GM19099 (cell line): ENCODE measurements at regions not wholly inside any gene's neighbourhood (a gene's known extent, or its start where the extent isn't known, plus 50 kb on each side); places are given as distances from the start of the nearest gene placed in this dataset.

Experiments
- POLR2A ChIP-seq: IDR thresholded peaks from 3 replicates; pipeline ENCODE4 v1.6.1; 2011; ENCODE audit warnings: low read depth; ENCODE audit not compliant: insufficient read length; ENCODE audit errors: extremely low read depth

GRCh38 chr2:43080571-43081021 lies 145.8 kb downstream of the ZFP36L2 start:
- no peak for TF ChIP-seq POLR2A

- no peak for TF ChIP-seq POLR2A
Observed at GRCh38 chr2:43078781-43079755, 147.3 kb downstream of the ZFP36L2 start.

GRCh38 chr2:43078301-43078700 lies 148.1 kb downstream of the ZFP36L2 start:
- no peak for TF ChIP-seq POLR2A

DNA sequence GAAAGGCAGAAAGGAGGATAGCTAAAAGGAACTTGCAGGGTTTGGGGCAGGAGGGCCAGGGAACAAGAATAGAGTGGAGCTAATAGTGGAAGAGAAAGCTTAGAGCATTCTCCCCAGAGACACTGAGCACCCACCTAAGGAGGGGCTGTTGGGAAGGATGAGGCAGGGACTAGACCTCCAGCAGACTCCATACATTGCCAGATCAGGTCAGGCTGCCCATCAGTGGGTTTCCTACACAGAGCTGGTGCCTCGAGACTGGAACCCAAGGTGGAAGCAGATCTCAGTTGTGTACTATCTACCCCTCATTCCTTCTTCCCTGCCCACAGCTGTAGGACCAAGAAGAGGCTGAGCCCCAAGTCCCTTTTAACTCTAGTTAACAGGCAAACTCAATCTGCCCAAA lies 148.5 kb downstream of the ZFP36L2 start:
- no peak for TF ChIP-seq POLR2A

- TF ChIP-seq POLR2A: no peak
Observed at GRCh38 chr2:43076676-43077075, 149.7 kb downstream of the ZFP36L2 start.

GRCh38 chr2:43075811-43076585 lies 150.4 kb downstream of the ZFP36L2 start:
- TF ChIP-seq POLR2A: no peak

- no peak for TF ChIP-seq POLR2A
Observed at GRCh38 chr2:43075054-43075593, 151.3 kb downstream of the ZFP36L2 start.

DNA sequence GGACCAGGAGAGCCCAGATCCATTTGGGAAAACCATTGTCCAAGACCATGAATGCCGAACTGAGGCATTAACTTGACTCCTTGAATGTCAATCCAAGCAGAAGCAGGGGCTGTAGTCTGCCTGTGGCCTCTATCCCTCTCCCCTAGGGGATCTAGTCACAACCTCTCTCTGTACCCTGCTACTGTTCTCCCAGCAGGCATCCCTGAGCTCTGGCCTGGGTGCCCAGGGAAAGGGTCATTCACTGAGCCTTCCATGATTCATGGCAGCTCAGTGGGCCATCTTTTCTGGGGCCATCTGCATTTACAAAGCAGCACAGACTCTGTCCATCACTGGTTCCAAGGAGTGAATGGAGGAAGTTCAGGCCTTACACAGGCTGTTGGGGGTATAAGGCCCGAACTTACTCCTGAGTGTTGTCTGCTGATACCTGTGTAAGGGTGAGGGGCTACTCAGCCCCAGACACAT lies 151.8 kb downstream of the ZFP36L2 start:
- no peak for TF ChIP-seq POLR2A

DNA sequence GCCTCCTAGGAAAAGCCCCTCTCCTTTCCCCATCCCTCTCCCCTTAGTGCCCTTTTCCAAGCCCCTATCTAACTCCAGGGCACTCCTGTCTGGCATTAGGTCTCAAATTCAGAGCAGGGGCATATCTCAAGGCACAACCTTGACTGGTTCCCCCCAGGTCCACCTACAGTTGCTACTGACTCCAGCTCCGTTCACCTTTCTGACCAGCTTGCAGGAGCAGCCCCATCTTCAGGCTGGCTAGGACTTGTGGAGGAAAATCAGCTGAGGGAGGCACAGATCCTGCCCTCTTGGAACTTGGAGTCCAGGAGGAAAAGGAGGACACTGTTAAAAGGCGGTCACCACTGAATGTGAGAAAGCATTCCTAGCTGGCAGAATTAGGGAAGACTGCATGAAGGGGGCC lies 152.4 kb downstream of the ZFP36L2 start:
- TF ChIP-seq POLR2A: no peak

GRCh38 chr2:43073401-43073825 lies 153.0 kb downstream of the ZFP36L2 start:
- no peak for TF ChIP-seq POLR2A

DNA sequence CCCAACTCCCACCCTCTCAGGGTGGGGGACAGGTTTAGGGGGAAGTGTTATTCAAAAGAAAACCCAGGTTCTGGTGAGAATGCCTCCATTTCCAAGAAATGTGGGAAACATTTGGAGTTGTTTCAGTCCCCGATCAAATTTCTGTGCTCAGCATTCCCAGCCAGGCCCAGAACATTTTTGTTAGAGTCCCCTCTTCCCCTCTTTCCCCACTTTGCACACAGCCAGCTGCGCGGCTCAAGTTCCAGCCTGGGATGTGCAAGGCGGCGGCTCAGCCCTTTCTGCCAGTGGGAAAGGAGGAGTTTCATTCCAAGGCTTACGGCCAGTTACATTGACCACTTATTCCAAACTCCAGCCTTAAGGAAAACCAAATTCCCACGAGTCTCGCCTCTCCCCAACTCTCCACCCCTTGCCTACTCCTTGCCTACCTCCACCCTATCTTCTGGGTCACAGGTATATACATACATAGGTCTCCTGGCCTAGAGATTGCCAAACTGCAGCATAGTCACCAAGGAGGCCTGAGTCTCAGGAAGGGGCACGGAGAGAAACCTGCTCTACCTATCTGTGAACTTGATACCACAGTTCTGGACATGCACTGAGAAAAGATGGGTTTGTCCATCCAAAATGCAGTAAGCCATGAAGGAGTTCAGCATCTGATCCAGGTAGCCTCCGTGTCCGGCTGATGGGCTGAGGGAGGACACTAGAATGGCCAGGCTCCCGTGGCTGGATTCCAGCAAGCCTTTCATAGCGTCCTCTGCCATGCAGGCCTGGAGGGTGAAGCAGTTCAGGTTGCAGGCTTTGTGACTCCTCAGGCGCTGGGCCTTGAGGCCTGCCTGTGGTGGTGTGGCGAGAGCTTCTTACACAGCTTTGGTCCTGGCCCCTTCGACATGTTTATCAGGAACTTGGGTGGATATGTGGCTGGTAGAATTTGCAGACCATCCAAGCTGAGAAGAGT lies 154.5 kb downstream of the ZFP36L2 start:
- TF ChIP-seq POLR2A: no peak

DNA sequence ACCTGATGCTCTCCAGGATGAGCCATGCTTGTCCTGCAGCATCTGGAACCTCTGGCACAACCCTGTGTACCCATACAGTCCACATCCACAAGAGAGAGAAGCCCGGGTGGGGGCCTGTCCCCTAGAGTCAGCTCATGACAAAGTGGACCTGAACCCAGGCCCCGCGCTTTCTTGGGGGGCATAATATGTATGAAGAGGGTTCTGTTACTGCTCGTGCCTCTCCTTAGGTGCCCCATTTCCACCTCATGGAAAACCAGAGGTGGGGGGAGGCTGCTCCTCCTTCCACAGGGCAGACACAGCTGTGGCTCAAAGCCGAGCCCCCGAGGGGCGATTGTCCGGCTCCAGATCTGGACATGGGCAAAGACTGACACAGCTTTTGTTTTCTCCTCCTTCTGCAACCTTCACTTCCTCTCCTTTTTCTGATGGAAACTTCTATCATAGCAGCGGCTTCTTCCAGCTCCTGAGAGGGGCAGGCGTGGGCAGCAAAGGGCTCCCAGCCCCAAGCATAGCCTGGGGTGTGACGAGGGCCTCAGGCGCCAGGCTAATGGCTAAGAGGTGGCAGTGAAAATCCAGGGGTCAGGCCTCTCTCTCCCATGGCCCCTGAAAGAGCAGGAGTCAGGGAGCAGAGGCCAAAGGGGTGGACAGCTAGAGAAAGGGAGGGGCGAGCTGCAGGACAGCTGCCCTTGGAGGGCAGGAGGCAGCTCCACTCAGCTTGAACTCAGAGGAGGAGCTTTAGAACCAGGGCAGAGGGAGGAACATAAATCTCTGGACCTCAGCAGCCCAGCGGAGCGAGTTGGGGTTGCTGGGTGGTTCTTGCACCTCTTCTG lies 155.5 kb downstream of the ZFP36L2 start:
- TF ChIP-seq POLR2A: no peak

GRCh38 chr2:43070030-43070429 lies 156.4 kb downstream of the ZFP36L2 start:
- no peak for TF ChIP-seq POLR2A

GRCh38 chr2:43068631-43069517 lies 157.5 kb downstream of the ZFP36L2 start:
- no peak for TF ChIP-seq POLR2A
